GM10266 (cell line): ENCODE measurements at regions not wholly inside any gene's neighbourhood (a gene's known extent, or its start where the extent isn't known, plus 50 kb on each side); places are given as distances from the start of the nearest gene placed in this dataset.

Experiments used
- DNase-seq: peaks from one replicate; pipeline ENCODE4 v3.0.0; 2012; ENCODE audit errors: extremely low spot score
- CTCF ChIP-seq: IDR thresholded peaks from 2 replicates; pipeline ENCODE4 v1.5.1; 2012; ENCODE audit warnings: mild to moderate bottlenecking, low read depth; ENCODE audit not compliant: control insufficient read depth, insufficient read depth; ENCODE audit errors: missing control alignments

GRCh38 chr2:4151521-4151920 lies 448.1 kb downstream of the DCDC2C start:
- no peak for DNase-seq
- TF ChIP-seq CTCF = no peak

GRCh38 chr2:4152051-4152450 lies 448.7 kb downstream of the DCDC2C start:
- TF ChIP-seq CTCF = no peak
- no peak for DNase-seq

- DNase-seq = no peak
- no peak for TF ChIP-seq CTCF
Observed at GRCh38 chr2:4168834-4169233, 465.5 kb downstream of the DCDC2C start.

DNA sequence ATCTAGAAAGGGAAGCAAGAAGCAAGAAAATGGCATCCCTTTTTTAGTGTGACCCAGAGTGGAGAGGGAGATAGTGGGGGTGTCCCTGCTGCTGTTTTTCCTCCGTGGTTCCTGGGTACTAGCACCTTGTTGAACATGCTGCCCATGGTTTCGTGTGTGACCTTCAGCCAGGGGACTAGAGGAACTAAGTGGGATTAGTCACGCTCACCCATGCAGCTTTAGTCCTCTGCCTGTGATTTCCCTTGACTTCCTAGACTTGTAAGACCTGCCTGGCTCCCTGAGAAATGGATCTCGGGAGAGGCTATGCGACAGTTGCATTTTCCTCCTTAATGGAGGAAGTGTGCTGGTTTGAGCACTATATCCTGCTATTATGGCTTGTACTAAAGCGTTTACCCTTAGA lies 471.4 kb downstream of the DCDC2C start:
- no peak for DNase-seq
- no peak for TF ChIP-seq CTCF

DNA sequence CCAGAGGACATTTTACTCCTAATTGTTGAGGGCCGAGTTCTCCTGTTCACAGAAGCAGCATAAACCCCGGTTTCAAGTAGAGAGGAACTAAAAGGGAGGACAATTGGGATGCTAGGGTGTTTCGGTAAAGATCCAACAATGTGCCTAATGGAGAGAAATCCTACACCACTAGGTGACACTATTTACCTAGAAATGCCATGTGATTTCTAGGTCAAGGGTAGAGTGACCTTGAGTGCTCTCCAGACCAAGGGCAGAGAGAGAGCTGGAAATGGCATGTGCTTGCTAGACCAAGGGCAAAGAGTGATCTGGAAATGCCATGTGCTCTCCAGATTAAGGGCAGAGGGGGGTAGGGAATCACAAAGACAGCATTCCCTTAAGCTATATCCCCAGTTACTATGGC lies 472.0 kb downstream of the DCDC2C start:
- TF ChIP-seq CTCF = no peak

DNA sequence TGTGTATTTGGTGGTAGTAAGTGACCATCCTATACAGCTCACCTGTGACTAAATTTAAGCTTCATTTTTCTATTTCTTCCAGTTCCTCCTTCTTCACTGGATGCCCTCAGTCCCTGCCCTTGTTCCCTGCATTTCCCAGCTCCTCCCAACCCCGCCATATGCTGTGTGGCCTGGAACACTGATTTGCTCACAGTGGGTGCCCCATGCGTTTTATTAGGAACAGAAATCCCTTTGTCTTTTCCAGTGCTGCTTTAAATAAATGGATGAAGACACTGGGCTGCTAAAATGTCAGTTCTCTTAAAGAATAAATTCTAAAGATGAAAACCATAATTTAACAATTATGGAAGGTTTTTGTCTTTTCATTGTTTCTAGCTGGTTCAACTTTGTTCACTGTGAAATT lies 477.3 kb downstream of the DCDC2C start:
- no peak for TF ChIP-seq CTCF
- DNase-seq = no peak

More for the DNA sequence above, 472.0 kb downstream of the DCDC2C start:
- no peak for DNase-seq

DNA sequence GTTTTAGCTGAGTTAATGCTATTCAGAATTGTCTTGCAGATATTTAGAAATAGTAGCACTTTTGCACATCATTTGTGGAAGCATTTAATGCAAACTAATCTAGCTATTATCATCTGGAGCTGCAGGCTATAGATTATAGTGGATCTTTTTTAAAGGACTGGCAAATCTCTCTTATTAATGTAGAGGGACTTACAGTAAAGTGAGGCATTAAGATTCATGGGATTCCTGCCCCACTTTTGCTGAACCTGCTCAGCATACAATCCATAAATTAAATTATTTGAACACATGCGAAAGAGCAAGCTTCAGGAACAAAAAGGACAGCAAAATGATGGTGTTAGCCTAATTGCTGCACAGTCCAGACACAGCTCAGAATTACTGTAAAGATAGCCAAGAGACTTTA lies 477.7 kb downstream of the DCDC2C start:
- TF ChIP-seq CTCF = no peak
- DNase-seq = no peak

GRCh38 chr2:4188561-4188960 lies 485.2 kb downstream of the DCDC2C start:
- DNase-seq = no peak
- no peak for TF ChIP-seq CTCF
